ENCODE measurements at regions not wholly inside any gene's neighbourhood (a gene's known extent, or its start where the extent isn't known, plus 50 kb on each side); places are given as distances from the start of the nearest gene placed in this dataset.

DNA sequence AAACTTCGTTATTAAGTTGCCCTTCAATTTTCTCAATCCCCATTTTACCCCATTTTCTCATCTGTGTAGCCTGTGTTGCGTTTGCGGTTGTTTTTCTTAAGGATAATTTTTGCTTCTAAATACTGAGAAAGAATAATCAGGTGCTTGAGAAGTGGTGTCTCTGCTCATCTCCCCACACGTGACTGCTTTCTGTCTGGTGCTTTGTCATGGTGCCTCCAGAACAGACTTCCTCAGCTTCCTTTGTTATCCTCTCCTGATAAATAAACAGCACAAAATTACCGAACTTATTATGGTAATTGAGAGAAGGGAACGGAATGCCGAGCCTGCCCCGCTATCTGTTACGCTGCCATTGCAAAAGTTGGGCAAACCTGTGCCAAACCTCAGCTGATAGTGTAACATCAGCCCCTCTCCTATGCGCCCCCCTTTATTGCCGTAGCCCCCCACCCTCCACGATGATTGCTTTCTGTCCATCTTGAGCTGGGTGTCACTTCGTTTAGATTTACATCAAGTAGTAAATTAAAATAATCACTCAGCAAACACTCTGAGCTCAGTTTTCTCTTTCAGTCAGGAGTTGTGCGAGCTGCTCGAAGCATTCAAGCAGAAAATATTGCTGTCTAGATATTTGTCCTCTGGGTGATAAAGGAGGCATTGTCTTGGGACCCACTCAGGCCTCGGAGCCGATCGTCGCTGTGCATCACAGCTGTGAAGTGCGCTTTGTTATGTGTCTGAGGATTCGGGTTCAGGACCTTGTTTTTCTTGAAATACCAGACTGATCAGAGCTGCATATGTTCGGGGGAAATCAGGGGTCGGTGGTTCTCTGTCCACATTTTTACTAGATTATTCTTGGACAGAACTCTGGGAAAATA lies 1008.5 kb upstream of the FANCL start:
- Mint-ChIP-seq H3K4me1 (ENCODE audit: low read depth) (no peaks in the 10 kb centered on the region), H3K36me3 (ENCODE audit: low read depth) (no peaks in the 10 kb centered on the region), H3K9me3 (peaks cover 32% of the 10 kb centered on the region), H3K27me3 (ENCODE audit: insufficient read depth) (no peaks in the 10 kb centered on the region), H3K27ac (no peak overlapping the region), H3K4me3 (no peak overlapping the region)
- TF ChIP-seq, protein P1, sequence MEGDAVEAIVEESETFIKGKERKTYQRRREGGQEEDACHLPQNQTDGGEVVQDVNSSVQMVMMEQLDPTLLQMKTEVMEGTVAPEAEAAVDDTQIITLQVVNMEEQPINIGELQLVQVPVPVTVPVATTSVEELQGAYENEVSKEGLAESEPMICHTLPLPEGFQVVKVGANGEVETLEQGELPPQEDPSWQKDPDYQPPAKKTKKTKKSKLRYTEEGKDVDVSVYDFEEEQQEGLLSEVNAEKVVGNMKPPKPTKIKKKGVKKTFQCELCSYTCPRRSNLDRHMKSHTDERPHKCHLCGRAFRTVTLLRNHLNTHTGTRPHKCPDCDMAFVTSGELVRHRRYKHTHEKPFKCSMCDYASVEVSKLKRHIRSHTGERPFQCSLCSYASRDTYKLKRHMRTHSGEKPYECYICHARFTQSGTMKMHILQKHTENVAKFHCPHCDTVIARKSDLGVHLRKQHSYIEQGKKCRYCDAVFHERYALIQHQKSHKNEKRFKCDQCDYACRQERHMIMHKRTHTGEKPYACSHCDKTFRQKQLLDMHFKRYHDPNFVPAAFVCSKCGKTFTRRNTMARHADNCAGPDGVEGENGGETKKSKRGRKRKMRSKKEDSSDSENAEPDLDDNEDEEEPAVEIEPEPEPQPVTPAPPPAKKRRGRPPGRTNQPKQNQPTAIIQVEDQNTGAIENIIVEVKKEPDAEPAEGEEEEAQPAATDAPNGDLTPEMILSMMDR (IDR thresholded peaks at IDR 0.05), result no peak
- no peak for DNase-seq

DNA sequence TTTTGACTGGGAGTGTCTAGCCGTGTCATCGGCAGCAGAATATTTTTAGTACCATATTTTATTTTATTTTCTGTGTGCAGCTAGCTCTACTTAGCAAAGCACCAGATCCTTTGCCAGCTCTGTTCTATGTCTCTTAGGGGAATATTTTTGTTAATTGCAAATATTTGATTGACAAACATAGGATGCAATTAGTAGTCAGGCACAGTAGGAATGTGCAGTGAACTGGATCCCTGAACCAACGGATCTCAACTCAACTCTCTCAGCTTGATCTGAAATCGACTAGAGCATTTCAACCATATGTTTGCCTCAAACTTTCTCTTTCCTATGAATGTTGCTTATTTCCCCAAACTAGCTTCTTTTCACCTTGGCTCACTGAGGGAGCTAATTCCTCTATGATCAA lies 998.0 kb upstream of the FANCL start:
- Mint-ChIP-seq H3K27ac (no peak overlapping the region), H3K27me3 (ENCODE audit: insufficient read depth) (no peaks in the 10 kb centered on the region; the same call in 1 of the 2 replicates), H3K4me3 (no peak overlapping the region), H3K9me3 (peaks cover 47% of the 10 kb centered on the region), H3K36me3 (ENCODE audit: low read depth) (no peaks in the 10 kb centered on the region), H3K4me1 (ENCODE audit: low read depth) (no peaks in the 10 kb centered on the region)
- DNase-seq, result no peak
- TF ChIP-seq, protein P1 (IDR thresholded peaks at IDR 0.05), result no peak

DNA sequence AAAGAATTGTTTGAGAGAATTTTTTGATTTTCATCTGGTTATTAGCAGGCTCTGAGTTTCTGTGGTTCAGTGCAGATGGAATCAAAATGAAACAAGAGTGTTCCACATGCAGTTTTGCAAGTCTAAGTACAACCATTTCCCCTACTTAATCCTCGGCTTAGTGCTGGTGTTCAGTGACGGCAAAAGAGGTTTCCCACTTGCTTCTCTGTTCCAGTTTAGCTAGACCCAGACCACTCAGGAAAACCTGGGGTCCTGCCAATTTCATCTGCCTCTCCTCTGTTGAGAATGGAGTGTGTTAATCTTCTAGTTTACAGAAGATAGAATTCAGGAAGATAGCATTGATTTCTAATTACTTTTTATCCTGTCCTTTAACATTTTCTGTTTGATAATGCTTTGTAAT lies 996.2 kb upstream of the FANCL start:
- Mint-ChIP-seq H3K27me3 (ENCODE audit: insufficient read depth) (no peaks in the 10 kb centered on the region; the same call in 1 of the 2 replicates), H3K27ac (no peak overlapping the region), H3K4me1 (ENCODE audit: low read depth) (no peaks in the 10 kb centered on the region), H3K4me3 (no peak overlapping the region), H3K9me3 (peaks cover 57% of the 10 kb centered on the region), H3K36me3 (ENCODE audit: low read depth) (no peaks in the 10 kb centered on the region)
- TF ChIP-seq, protein P1 (IDR thresholded peaks at IDR 0.05), result no peak
- DNase-seq, result no peak

DNA sequence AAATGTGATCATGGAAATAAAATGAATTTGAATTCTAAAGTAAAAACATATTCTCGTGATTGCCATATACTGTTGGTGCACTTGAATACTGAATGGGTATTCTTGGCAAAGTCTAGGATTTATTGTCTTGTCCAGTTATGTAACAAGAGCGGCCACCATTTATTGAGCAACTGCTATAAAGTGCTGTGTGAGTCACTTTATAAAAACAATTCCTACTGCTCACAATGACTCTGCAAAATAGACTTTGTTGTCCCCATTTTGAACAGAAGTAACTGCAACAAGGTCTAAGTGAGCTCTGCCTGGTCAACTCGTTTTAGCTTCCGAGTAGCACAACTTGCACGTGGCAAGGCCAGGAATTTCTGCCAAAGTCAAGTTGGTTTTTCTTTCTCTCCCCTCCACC lies 995.6 kb upstream of the FANCL start:
- no peak for DNase-seq
- peak overlapping the region; percentile 42; the same call in 1 of the 2 replicates for H3K27ac Mint-ChIP-seq
- H3K4me3 Mint-ChIP-seq, result no peak overlapping the region
- TF ChIP-seq, protein P1 (IDR thresholded peaks at IDR 0.05), result no peak
- H3K36me3 Mint-ChIP-seq (ENCODE audit: low read depth), result no peaks in the 10 kb centered on the region
- no peaks in the 10 kb centered on the region; the same call in 1 of the 2 replicates for H3K27me3 Mint-ChIP-seq (ENCODE audit: insufficient read depth)
- no peaks in the 10 kb centered on the region for H3K4me1 Mint-ChIP-seq (ENCODE audit: low read depth)
- peaks cover 62% of the 10 kb centered on the region for H3K9me3 Mint-ChIP-seq

DNA sequence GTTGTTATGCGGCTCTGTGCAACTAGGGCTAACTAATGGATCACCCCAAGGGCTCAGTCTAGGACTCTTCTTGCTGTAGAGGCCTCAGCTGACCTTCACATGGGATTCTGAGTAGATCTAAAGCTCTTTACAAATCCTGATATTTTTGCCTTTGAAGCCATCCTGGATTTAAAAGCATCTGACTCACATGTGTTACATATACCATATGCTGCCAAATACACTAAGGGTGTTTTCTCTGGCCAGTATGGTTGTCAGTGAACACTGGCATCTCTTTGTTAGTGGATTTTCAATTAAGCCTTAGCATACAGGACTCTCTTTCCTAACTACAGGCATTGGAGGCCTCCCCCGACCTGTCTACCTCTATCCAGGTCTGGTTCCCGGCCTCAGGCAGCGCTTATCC lies 992.8 kb upstream of the FANCL start:
- Mint-ChIP-seq H3K36me3 (ENCODE audit: low read depth) (no peaks in the 10 kb centered on the region), H3K4me3 (no peak overlapping the region), H3K4me1 (ENCODE audit: low read depth) (no peaks in the 10 kb centered on the region), H3K27ac (no peak overlapping the region), H3K27me3 (ENCODE audit: insufficient read depth) (no peaks in the 10 kb centered on the region), H3K9me3 (peaks cover 59% of the 10 kb centered on the region)
- DNase-seq, result no peak
- TF ChIP-seq, protein P1 (IDR thresholded peaks at IDR 0.05), result no peak

Measured in HFFc6 (cell line).